Panc1 (cell line): ENCODE measurements at regions not wholly inside any gene's neighbourhood (a gene's known extent, or its start where the extent isn't known, plus 50 kb on each side); places are given as distances from the start of the nearest gene placed in this dataset.

Experiments used
- ATAC-seq: fragments of 200-7000 bp; cut with Tn5 transposase; 2 replicates; pipeline ENCODE4 v1.9.1; 2020; ENCODE audit warnings: mild to moderate bottlenecking, moderate library complexity
- BruUV-seq: library from RNA; stranded (reverse); fragments of 400-500 nt; replicated peaks from 2 replicates; lab custom pipeline; 2021; lab: Mats Ljungman, UMichigan
- CTCF ChIA-PET: fragments of 300-600 bp; sonication (Branson Sonifier 250); formaldehyde crosslinking; loops from one replicate; lab custom pipeline; 2022; ENCODE audit warnings: antibody characterized with exemption; lab: Charles Lee
- POLR2A ChIA-PET: fragments of 300-600 bp; sonication (Branson Sonifier 250); formaldehyde crosslinking; loops from one replicate; lab custom pipeline; 2022; ENCODE audit warnings: antibody characterized with exemption; lab: Charles Lee
- DNase-seq: peaks from one replicate; pipeline ENCODE4 v3.0.0-alpha.2; 2010; ENCODE audit warnings: low read depth, low spot score
- H3K27ac ChIP-seq: 2 replicates; pipeline ENCODE4 v1.5.1; 2011; ENCODE audit warnings: mild to moderate bottlenecking, low read length, inconsistent platforms
- H3K27me3 ChIP-seq: fragments of 200-500 bp; sonication (Bioruptor generic); 2 replicates; pipeline ENCODE4 v1.6.0; 2014; ENCODE audit warnings: low read length, inconsistent platforms; ENCODE audit not compliant: control insufficient read depth, insufficient read depth
- H3K36me3 ChIP-seq: fragments of 200-500 bp; sonication (Bioruptor generic); 2 replicates; pipeline ENCODE4 v1.5.1; 2014; ENCODE audit warnings: inconsistent platforms, mild to moderate bottlenecking, low read length, moderate library complexity; ENCODE audit not compliant: control insufficient read depth, insufficient read depth
- H3K4me1 ChIP-seq: 2 replicates; pipeline ENCODE4 v1.5.1; 2011; ENCODE audit warnings: inconsistent platforms, mild to moderate bottlenecking, low read length, moderate library complexity; ENCODE audit not compliant: control insufficient read depth, insufficient read depth
- H3K4me3 ChIP-seq, 2 experiments: 2 replicates each; pipeline ENCODE4 v1.5.1; 2011 to 2012; ENCODE audit warnings: low read depth in 2 of 2, low read length in 2 of 2, mild to moderate bottlenecking in 2 of 2, inconsistent platforms in 1 of 2, moderate library complexity in 1 of 2
- H3K9me3 ChIP-seq: fragments of 200-500 bp; sonication (Bioruptor generic); 2 replicates; pipeline ENCODE4 v1.5.1; 2014; ENCODE audit warnings: low read depth, mild to moderate bottlenecking, inconsistent platforms, low read length, moderate library complexity; ENCODE audit not compliant: control insufficient read depth, insufficient read depth
- POLR2AphosphoS5 ChIP-seq: IDR thresholded peaks from 2 replicates; pipeline ENCODE4 v1.6.1; 2012; ENCODE audit warnings: mild to moderate bottlenecking, low read depth, low read length, moderate library complexity
- REST ChIP-seq, 2 experiments: IDR thresholded peaks; 2 replicates each; pipeline ENCODE4 v1.6.1; 2011 to 2012; ENCODE audit warnings: low read depth in 2 of 2, control low read depth in 1 of 2, low read length in 1 of 2, mild to moderate bottlenecking in 1 of 2, moderate library complexity in 1 of 2; ENCODE audit not compliant: insufficient read depth in 1 of 2
- SIN3A ChIP-seq: IDR thresholded peaks from 2 replicates; pipeline ENCODE4 v1.6.1; 2012; ENCODE audit warnings: low read depth, mild to moderate bottlenecking, low read length, moderate library complexity, borderline replicate concordance; ENCODE audit not compliant: insufficient read depth
- TCF7L2 ChIP-seq: IDR thresholded peaks from 2 replicates; pipeline ENCODE4 v1.6.1; 2011; ENCODE audit warnings: mild to moderate bottlenecking, low read depth, low read length, inconsistent platforms
- in situ Hi-C: cut with HindIII; loops from 2 replicates; pipeline ENCODE4 v1.10.0; 2016; ENCODE audit warnings: low sequenced_read_pairs, low pct_unique_long_range_greater_than_20kb
- intact Hi-C: fragments of 100-400 bp; cut with micrococcal nuclease; formaldehyde crosslinking; loops from one replicate; pipeline ENCODE4 v1.10.0; 2022; ENCODE audit not compliant: unreplicated experiment
- TF ChIP-seq, protein P1 (sequence below): fragments of 450-650 bp; IDR thresholded peaks from 2 replicates; pipeline ENCODE4 v1.5.1; 2017; ENCODE audit warnings: mild to moderate bottlenecking

DNA sequence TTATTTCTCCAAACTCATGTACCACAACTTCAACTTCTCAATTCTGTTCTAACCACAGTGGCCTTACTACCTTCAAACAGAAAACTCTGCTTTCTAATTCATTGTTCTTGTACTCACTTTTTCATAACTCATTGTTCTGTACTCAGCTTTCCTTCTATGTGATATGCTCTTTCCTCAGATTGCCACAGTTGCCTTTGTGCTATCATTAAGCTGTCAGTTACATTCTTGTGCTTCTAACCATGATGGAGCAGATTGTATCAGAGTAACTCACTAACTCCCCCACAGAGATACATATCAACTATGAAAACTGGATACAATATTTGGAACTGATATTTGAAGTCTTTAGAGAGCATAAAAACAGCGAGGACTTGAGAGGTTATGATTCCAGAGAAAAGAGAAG, 1213.7 kb downstream of the KCNT2 start:
- ChIA-PET CTCF (no interaction called here), POLR2A (no interaction called here)
- intact Hi-C loops: no loop called here
- DNase-seq (no peak), ATAC-seq (no peak)
- Histone ChIP-seq H3K9me3 (no peaks in the 10 kb centered on the region), H3K4me1 (no peaks in the 10 kb centered on the region), H3K36me3 (no peaks in the 10 kb centered on the region), H3K4me3 (no peak overlapping the region), H3K27ac (no peak overlapping the region), H3K27me3 (no peaks in the 10 kb centered on the region)
- no TSS peak for BruUV-seq
- in situ Hi-C loops: no loop called here
- TF ChIP-seq SIN3A (no peak), TCF7L2 (no peak), REST (IDR thresholded peaks at IDR 0.05; ENCODE audit: insufficient read depth in 1 of 2, low read depth in 2 of 2, low read length in 1 of 2) (no peak), POLR2AphosphoS5 (no peak)
- TF ChIP-seq, protein P1, sequence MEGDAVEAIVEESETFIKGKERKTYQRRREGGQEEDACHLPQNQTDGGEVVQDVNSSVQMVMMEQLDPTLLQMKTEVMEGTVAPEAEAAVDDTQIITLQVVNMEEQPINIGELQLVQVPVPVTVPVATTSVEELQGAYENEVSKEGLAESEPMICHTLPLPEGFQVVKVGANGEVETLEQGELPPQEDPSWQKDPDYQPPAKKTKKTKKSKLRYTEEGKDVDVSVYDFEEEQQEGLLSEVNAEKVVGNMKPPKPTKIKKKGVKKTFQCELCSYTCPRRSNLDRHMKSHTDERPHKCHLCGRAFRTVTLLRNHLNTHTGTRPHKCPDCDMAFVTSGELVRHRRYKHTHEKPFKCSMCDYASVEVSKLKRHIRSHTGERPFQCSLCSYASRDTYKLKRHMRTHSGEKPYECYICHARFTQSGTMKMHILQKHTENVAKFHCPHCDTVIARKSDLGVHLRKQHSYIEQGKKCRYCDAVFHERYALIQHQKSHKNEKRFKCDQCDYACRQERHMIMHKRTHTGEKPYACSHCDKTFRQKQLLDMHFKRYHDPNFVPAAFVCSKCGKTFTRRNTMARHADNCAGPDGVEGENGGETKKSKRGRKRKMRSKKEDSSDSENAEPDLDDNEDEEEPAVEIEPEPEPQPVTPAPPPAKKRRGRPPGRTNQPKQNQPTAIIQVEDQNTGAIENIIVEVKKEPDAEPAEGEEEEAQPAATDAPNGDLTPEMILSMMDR: no peak

- no peak overlapping the region for H3K4me3 ChIP-seq
- no peaks in the 10 kb centered on the region for H3K9me3 ChIP-seq
- CTCF ChIA-PET: interaction anchor here (0.6 kb wide), 1 partner anchor 155 kb away, joined by 3 read pairs; no protein-coding TSS in a partner anchor
- in situ Hi-C loops: no loop called here
- intact Hi-C loops: no loop called here
- no peak for TF ChIP-seq SIN3A
- TF ChIP-seq, protein P1: peak; percentile 31
- ATAC-seq: no peak
- no TSS peak for BruUV-seq
- no peaks in the 10 kb centered on the region for H3K27me3 ChIP-seq
- no peaks in the 10 kb centered on the region for H3K36me3 ChIP-seq
- no peaks in the 10 kb centered on the region for H3K4me1 ChIP-seq
- POLR2A ChIA-PET: no interaction called here
- no peak for DNase-seq
- no peak overlapping the region for H3K27ac ChIP-seq
Observed at GRCh38 chr1:195376190-195376589, 1232.0 kb downstream of the KCNT2 start.
